Spleen (tissue), 11 donors: ENCODE measurements at regions not wholly inside any gene's neighbourhood (a gene's known extent, or its start where the extent isn't known, plus 50 kb on each side); places are given as distances from the start of the nearest gene placed in this dataset.

Experiments used
- DNase-seq: peaks from one replicate; pipeline ENCODE4 v3.0.0-alpha.2; 2020
- H3K27ac ChIP-seq, 8 donors: fragments of 200-600 bp; sonication (generic) in 7 of 8; 1 replicate in 4 of 8; 2 replicates in 4 of 8; pipeline versions ENCODE4 v1.5.0 to v1.8.0; 2016 to 2021; ENCODE audit warnings: inconsistent platforms in 4 of 8, mild to moderate bottlenecking in 4 of 8, moderate library complexity in 1 of 8
- H3K27me3 ChIP-seq, 7 donors: fragments of 200-600 bp; sonication (generic) in 6 of 7; replicated peaks in 1 of 7; 1 replicate in 4 of 7; 2 replicates in 3 of 7; pipeline versions ENCODE4 v1.5.0 to v1.8.0; 2016 to 2021; ENCODE audit warnings: inconsistent platforms in 3 of 7, mild to moderate bottlenecking in 1 of 7
- H3K36me3 ChIP-seq, 6 donors: fragments of 200-600 bp; sonication (generic) in 5 of 6; 1 replicate in 4 of 6; 2 replicates in 2 of 6; pipeline versions ENCODE4 v1.5.0 to v1.8.0; 2016 to 2021; ENCODE audit warnings: inconsistent platforms in 2 of 6
- H3K4me1 ChIP-seq, 6 donors: fragments of 200-600 bp; sonication (generic) in 5 of 6; 1 replicate in 3 of 6; 2 replicates in 3 of 6; pipeline versions ENCODE4 v1.5.0 to v1.8.0; 2016 to 2021; ENCODE audit warnings: inconsistent platforms in 3 of 6
- H3K4me3 ChIP-seq, 8 donors: fragments of 200-600 bp; sonication (generic) in 7 of 8; 1 replicate in 4 of 8; 2 replicates in 4 of 8; pipeline versions ENCODE4 v1.5.0 to v1.8.0; 2016 to 2021; ENCODE audit warnings: inconsistent platforms in 4 of 8, mild to moderate bottlenecking in 4 of 8, moderate library complexity in 2 of 8
- H3K9me3 ChIP-seq, 8 donors: fragments of 200-600 bp; sonication (generic) in 7 of 8; 1 replicate in 4 of 8; 2 replicates in 4 of 8; pipeline versions ENCODE4 v1.5.0 to v1.8.0; 2016 to 2021; ENCODE audit warnings: inconsistent platforms in 4 of 8
- POLR2A ChIP-seq, 3 donors: fragments of 450-650 bp; IDR thresholded peaks; one replicate each; pipeline ENCODE4 v1.5.1; 2017; ENCODE audit warnings: antibody characterized with exemption in 3 of 3, mild to moderate bottlenecking in 1 of 3
- POLR2AphosphoS5 ChIP-seq, 3 donors: sonication (generic); formaldehyde crosslinking; IDR thresholded peaks; one replicate each; pipeline ENCODE4 v1.5.1; 2017; ENCODE audit warnings: antibody characterized with exemption in 3 of 3
- WGBS, 5 donors: extraction: QIAGEN DNeasy Blood & Tissue Kit in 3 of 5; methylation state at CpG; one replicate each; pipeline versions ENCODE4 v1.1.5 to v1.1.7; 2013 to 2018; 5-methylcytosine and 5-hydroxymethylcytosine counted together
- intact Hi-C: fragments of 100-400 bp; cut with DNase I; formaldehyde crosslinking; loops from one replicate; pipeline ENCODE4 v1.15.0; 2023; ENCODE audit warnings: low total_unique reads
- TF ChIP-seq, protein P1 (sequence below), 11 experiments: fragments of 200-600 bp in 7 of 11; fragments of 450-650 bp in 4 of 11; sonication (generic) in 4 of 11; IDR thresholded peaks in 8 of 11; conservative IDR thresholded peaks in 3 of 11; 1 replicate in 7 of 11; 2 replicates in 4 of 11; pipeline versions ENCODE4 v1.4.0 to v1.8.0; 2016 to 2021; ENCODE audit warnings: antibody characterized with exemption in 11 of 11, inconsistent platforms in 4 of 11, mild to moderate bottlenecking in 1 of 11
- donor health status: healthy with polysubstance abuse.
- donor health status: DM: no; HTN: no; CAD: no; lungs with moderate emphysema.
- donor health status: DM: no; HTN: no; CAD: no.
- donor health status: Bipolar disorder and iron deficiency.
- donor health status: healthy.
- donor health status: DM: no; HTN: no; CAD: no.
- donor health status: DM: yes; HTN: yes; CAD: no.

DNA sequence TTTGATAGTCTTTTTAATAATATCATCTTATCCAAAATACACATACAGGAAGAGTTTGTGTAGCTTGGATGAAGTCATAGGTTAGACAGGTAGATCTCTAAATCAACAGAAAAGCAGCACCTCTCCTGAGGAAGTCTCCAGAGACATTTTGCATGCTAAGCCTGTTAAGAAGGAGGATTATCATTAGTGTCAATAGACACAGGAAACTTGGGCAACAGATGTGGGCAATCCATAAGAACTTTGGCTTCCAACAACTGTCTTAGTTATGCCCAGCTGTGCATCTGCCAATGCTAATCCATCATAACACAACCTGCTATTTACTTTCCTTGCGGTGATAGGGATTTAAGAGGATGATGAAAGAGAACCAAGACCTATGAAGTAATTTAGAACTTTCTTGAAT is 1052.6 kb downstream of the RPA4 start:
- H3K27me3 ChIP-seq: no peaks in the 10 kb centered on the region
- TF ChIP-seq, protein P1, sequence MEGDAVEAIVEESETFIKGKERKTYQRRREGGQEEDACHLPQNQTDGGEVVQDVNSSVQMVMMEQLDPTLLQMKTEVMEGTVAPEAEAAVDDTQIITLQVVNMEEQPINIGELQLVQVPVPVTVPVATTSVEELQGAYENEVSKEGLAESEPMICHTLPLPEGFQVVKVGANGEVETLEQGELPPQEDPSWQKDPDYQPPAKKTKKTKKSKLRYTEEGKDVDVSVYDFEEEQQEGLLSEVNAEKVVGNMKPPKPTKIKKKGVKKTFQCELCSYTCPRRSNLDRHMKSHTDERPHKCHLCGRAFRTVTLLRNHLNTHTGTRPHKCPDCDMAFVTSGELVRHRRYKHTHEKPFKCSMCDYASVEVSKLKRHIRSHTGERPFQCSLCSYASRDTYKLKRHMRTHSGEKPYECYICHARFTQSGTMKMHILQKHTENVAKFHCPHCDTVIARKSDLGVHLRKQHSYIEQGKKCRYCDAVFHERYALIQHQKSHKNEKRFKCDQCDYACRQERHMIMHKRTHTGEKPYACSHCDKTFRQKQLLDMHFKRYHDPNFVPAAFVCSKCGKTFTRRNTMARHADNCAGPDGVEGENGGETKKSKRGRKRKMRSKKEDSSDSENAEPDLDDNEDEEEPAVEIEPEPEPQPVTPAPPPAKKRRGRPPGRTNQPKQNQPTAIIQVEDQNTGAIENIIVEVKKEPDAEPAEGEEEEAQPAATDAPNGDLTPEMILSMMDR (IDR thresholded peaks at IDR 0.05 in 8 of 11, conservative IDR thresholded peaks at IDR 0.05 in 3 of 11): no peak
- TF ChIP-seq POLR2A (IDR thresholded peaks at IDR 0.05) (no peak), POLR2AphosphoS5 (IDR thresholded peaks at IDR 0.05) (no peak)
- intact Hi-C loops: no loop called here
- no peaks in the 10 kb centered on the region for H3K36me3 ChIP-seq
- WGBS, 5 donors: 81 to 100% (median 86%) methylated on average over 1 of the region's 1 CpG
- no peaks in the 10 kb centered on the region for H3K9me3 ChIP-seq
- H3K27ac ChIP-seq: no peak overlapping the region
- no peaks in the 10 kb centered on the region for H3K4me1 ChIP-seq
- DNase-seq: no peak
- no peak overlapping the region for H3K4me3 ChIP-seq

DNA sequence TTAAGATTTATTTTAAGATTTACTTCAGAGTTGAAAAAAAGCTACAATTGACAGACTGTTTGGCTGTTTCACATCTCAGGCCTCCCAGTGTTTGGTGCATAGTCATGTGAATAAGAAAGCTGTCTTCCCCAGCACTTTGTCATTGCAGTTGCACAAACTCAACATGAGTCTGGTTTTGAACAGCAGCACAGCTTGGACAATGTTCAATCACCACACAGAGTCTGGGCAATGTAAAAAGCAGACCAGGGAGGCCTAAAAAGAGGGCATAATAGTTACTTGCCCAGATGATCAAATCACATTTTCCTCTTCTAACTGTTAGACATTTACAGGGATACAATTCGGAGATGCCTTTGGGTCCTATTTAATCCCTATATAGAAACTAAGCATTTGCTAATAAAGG is 1055.0 kb downstream of the RPA4 start:
- H3K27ac ChIP-seq: no peak overlapping the region
- intact Hi-C loops: no loop called here
- WGBS, 5 donors: 67 to 100% (median 89%) methylated on average over 1 of the region's 1 CpG

DNA sequence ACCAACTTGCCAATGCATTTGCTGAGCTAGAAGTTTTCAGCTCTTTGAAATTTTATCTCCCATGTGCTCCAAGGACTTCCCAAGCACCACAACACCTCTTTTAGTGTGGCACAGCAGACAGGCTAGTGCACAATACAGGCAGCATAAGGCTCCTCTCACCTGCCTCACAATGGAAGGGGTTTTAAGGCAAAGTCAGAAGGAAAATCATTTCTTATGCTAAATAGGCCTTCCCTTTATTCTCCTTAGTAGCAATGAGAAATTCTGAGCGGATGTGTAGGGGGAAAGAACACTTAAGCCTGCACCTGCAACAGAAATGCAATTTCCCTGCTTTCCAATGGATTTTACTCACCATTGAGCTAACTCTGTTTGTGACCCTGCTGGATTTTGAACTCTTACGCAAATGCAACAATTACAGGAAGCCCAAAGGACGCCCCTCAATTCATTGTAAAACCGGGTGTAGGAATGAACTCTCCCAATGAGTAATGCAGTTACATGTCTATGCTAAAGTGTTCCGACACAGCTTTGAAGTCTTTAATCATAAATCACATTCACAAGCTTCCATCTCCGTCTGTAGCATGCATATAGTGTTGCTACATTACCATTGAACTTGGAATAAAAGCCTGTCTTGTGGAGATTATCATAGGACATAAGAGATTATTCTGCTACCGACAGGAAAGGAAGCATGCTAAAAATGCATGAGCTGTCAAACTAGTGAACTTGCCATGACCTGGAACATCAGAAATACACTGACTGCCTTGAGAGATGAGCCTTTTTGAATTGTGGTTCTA is 1084.9 kb downstream of the RPA4 start:
- H3K4me1 ChIP-seq: no peaks in the 10 kb centered on the region
- WGBS, 5 donors: 38 to 52% (median 42%) methylated on average over 7 of the region's 7 CpGs
- no peak overlapping the region for H3K4me3 ChIP-seq
- no peaks in the 10 kb centered on the region for H3K36me3 ChIP-seq
- intact Hi-C loops: no loop called here
- DNase-seq: no peak
- H3K27me3 ChIP-seq: no peaks in the 10 kb centered on the region
- TF ChIP-seq POLR2A (IDR thresholded peaks at IDR 0.05): no peak
- no peak for TF ChIP-seq POLR2AphosphoS5 (IDR thresholded peaks at IDR 0.05)
- TF ChIP-seq, protein P1 (IDR thresholded peaks at IDR 0.05 in 8 of 11, conservative IDR thresholded peaks at IDR 0.05 in 3 of 11): no peak
- no peak overlapping the region for H3K27ac ChIP-seq
- no peaks in the 10 kb centered on the region for H3K9me3 ChIP-seq

More for the DNA sequence above, 1055.0 kb downstream of the RPA4 start:
- H3K27me3 ChIP-seq: peaks cover 0 to 13% (median 0%) of the 10 kb centered on the region in 7 donors
- no peak for DNase-seq
- no peak overlapping the region for H3K4me3 ChIP-seq
- no peaks in the 10 kb centered on the region for H3K36me3 ChIP-seq
- H3K9me3 ChIP-seq: no peaks in the 10 kb centered on the region
- no peaks in the 10 kb centered on the region for H3K4me1 ChIP-seq
- TF ChIP-seq, protein P1 (IDR thresholded peaks at IDR 0.05 in 8 of 11, conservative IDR thresholded peaks at IDR 0.05 in 3 of 11): no peak
- no peak for TF ChIP-seq POLR2A (IDR thresholded peaks at IDR 0.05)
- no peak for TF ChIP-seq POLR2AphosphoS5 (IDR thresholded peaks at IDR 0.05)

DNA sequence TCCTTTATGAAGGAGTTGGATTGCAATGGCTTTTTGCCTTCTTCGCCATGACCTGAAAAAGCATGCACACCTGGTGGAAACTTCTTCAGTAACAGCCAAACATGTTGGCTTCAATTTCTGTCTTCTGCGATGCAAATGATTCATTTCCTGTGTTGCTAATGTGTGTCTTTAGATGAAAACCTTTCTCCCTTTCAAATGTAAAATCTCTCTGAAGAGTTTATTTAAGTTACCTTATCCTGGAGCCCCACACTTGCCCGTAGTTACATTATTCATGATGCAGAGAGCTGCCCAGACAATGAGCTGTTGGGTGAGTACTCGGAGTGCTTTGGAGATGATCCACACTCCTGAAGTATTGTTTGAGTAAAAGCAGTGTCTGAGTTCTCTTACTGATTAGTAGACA is 1100.9 kb downstream of the RPA4 start:
- no peaks in the 10 kb centered on the region for H3K4me1 ChIP-seq
- H3K4me3 ChIP-seq: no peak overlapping the region
- 30 to 78% (median 41%) methylated on average over 3 to 4 of the region's 4 CpGs for WGBS, 5 donors
- no peaks in the 10 kb centered on the region for H3K9me3 ChIP-seq
- H3K27me3 ChIP-seq: no peaks in the 10 kb centered on the region
- no peaks in the 10 kb centered on the region for H3K36me3 ChIP-seq
- intact Hi-C loops: no loop called here
- H3K27ac ChIP-seq: no peak overlapping the region
- TF ChIP-seq POLR2AphosphoS5 (IDR thresholded peaks at IDR 0.05) (no peak), POLR2A (IDR thresholded peaks at IDR 0.05) (no peak)
- TF ChIP-seq, protein P1 (IDR thresholded peaks at IDR 0.05 in 8 of 11, conservative IDR thresholded peaks at IDR 0.05 in 3 of 11): no peak
- no peak for DNase-seq
